Spinal cord (tissue), 9 donors: ENCODE measurements at regions not wholly inside any gene's neighbourhood (a gene's known extent, or its start where the extent isn't known, plus 50 kb on each side); places are given as distances from the start of the nearest gene placed in this dataset.

ENCODE experiments used
- DNase-seq, 6 donors: peaks; one replicate each; pipeline versions ENCODE4 v3.0.0 to v3.0.0-alpha.2; 2013 to 2015; ENCODE audit warnings: low spot score in 6 of 6, low read depth in 4 of 6
- H3K27ac ChIP-seq: one replicate; pipeline ENCODE4 v1.5.1; 2013; ENCODE audit warnings: low read depth, low read length, control low read depth
- H3K27me3 ChIP-seq: one replicate; pipeline ENCODE4 v1.6.1; 2013; ENCODE audit warnings: low read length; ENCODE audit not compliant: control insufficient read depth, insufficient read depth
- H3K36me3 ChIP-seq: one replicate; pipeline ENCODE4 v1.6.1; 2013; ENCODE audit warnings: low read length; ENCODE audit not compliant: control insufficient read depth, insufficient read depth
- H3K4me1 ChIP-seq: one replicate; pipeline ENCODE4 v1.6.1; 2013; ENCODE audit warnings: low read length; ENCODE audit not compliant: control insufficient read depth, insufficient read depth
- H3K4me3 ChIP-seq: one replicate; pipeline ENCODE4 v1.5.1; 2013; ENCODE audit warnings: low read depth, low read length, control low read depth
- H3K9me3 ChIP-seq: one replicate; pipeline ENCODE4 v1.6.1; 2013; ENCODE audit warnings: low read length; ENCODE audit not compliant: control insufficient read depth, insufficient read depth
- WGBS: methylation state at CpG from one replicate; pipeline ENCODE4 v1.1.5; 2013; ENCODE audit warnings: missing lambda C conversion rate; ENCODE audit not compliant: insufficient coverage; 5-methylcytosine and 5-hydroxymethylcytosine counted together
- donor health status: healthy.

GRCh38 chr1:81313289-81313688, 487.4 kb upstream of the ADGRL2 start:
- Histone ChIP-seq H3K4me3 (no peak overlapping the region), H3K27me3 (no peaks in the 10 kb centered on the region), H3K27ac (no peak overlapping the region), H3K9me3 (no peaks in the 10 kb centered on the region), H3K36me3 (no peaks in the 10 kb centered on the region), H3K4me1 (no peaks in the 10 kb centered on the region)
- DNase-seq = no peak
- 53% methylated on average over 2 of the region's 4 CpGs for WGBS

- Histone ChIP-seq H3K36me3 (no peaks in the 10 kb centered on the region), H3K27ac (no peak overlapping the region), H3K27me3 (no peaks in the 10 kb centered on the region), H3K9me3 (no peaks in the 10 kb centered on the region), H3K4me1 (no peaks in the 10 kb centered on the region), H3K4me3 (no peak overlapping the region)
- DNase-seq = no peak
- 84% methylated on average over 7 of the region's 8 CpGs for WGBS
These were observed 488.4 kb upstream of the ADGRL2 start for GRCh38 chr1:81312272-81312754.

GRCh38 chr1:81310250-81310649, 490.5 kb upstream of the ADGRL2 start:
- no CpG with 5 or more reads among the region's 1 CpG for WGBS
- Histone ChIP-seq H3K4me3 (no peak overlapping the region), H3K36me3 (no peaks in the 10 kb centered on the region), H3K27me3 (no peaks in the 10 kb centered on the region), H3K9me3 (no peaks in the 10 kb centered on the region), H3K27ac (no peak overlapping the region), H3K4me1 (no peaks in the 10 kb centered on the region)
- no peak for DNase-seq

- Histone ChIP-seq H3K4me3 (peak overlapping the region; percentile 24), H3K4me1 (no peaks in the 10 kb centered on the region), H3K36me3 (no peaks in the 10 kb centered on the region), H3K27ac (no peak overlapping the region), H3K27me3 (no peaks in the 10 kb centered on the region), H3K9me3 (no peaks in the 10 kb centered on the region)
- peak in 1 of 6 donors; percentile 64 for DNase-seq
- WGBS = no CpG with 5 or more reads among the region's 6 CpGs
These were observed 492.5 kb upstream of the ADGRL2 start for GRCh38 chr1:81308191-81308590.

- Histone ChIP-seq H3K4me3 (peak overlapping the region; percentile 24), H3K9me3 (no peaks in the 10 kb centered on the region), H3K27me3 (no peaks in the 10 kb centered on the region), H3K4me1 (no peaks in the 10 kb centered on the region), H3K36me3 (no peaks in the 10 kb centered on the region), H3K27ac (no peak overlapping the region)
- WGBS = no CpG with 5 or more reads among the region's 5 CpGs
- peak in 1 of 6 donors; percentile 57 for DNase-seq
These were observed 492.9 kb upstream of the ADGRL2 start for GRCh38 chr1:81307786-81308185.

- Histone ChIP-seq H3K4me3 (peak overlapping the region; percentile 75), H3K36me3 (no peaks in the 10 kb centered on the region), H3K27ac (peak overlapping the region; percentile 59), H3K27me3 (no peaks in the 10 kb centered on the region), H3K4me1 (no peaks in the 10 kb centered on the region), H3K9me3 (no peaks in the 10 kb centered on the region)
- DNase-seq = peak; percentile 52 to 95 (median 74)
- WGBS = 0% methylated on average over 5 of the region's 7 CpGs
These were observed 494.7 kb upstream of the ADGRL2 start for GRCh38 chr1:81305997-81306452.

GRCh38 chr1:81304187-81304586, 496.5 kb upstream of the ADGRL2 start:
- H3K9me3 ChIP-seq = no peaks in the 10 kb centered on the region
- no peak for DNase-seq
- no peaks in the 10 kb centered on the region for H3K27me3 ChIP-seq
- H3K4me1 ChIP-seq = no peaks in the 10 kb centered on the region
- H3K4me3 ChIP-seq = no peak overlapping the region
- H3K27ac ChIP-seq = no peak overlapping the region
- H3K36me3 ChIP-seq = no peaks in the 10 kb centered on the region

GRCh38 chr1:81299892-81300291, 500.8 kb upstream of the ADGRL2 start:
- no peak for DNase-seq
- no peaks in the 10 kb centered on the region for H3K36me3 ChIP-seq
- no peaks in the 10 kb centered on the region for H3K4me1 ChIP-seq
- H3K4me3 ChIP-seq = no peak overlapping the region
- no CpG with 5 or more reads among the region's 2 CpGs for WGBS
- H3K9me3 ChIP-seq = no peaks in the 10 kb centered on the region
- no peaks in the 10 kb centered on the region for H3K27me3 ChIP-seq
- no peak overlapping the region for H3K27ac ChIP-seq

- Histone ChIP-seq H3K9me3 (no peaks in the 10 kb centered on the region), H3K27ac (no peak overlapping the region), H3K4me3 (no peak overlapping the region), H3K4me1 (no peaks in the 10 kb centered on the region), H3K36me3 (no peaks in the 10 kb centered on the region), H3K27me3 (no peaks in the 10 kb centered on the region)
- no peak for DNase-seq
- 100% methylated on average over 1 of the region's 3 CpGs for WGBS
These were observed 502.5 kb upstream of the ADGRL2 start for GRCh38 chr1:81298266-81298665.

- Histone ChIP-seq H3K4me3 (no peak overlapping the region), H3K9me3 (no peaks in the 10 kb centered on the region), H3K36me3 (no peaks in the 10 kb centered on the region), H3K27ac (no peak overlapping the region), H3K4me1 (no peaks in the 10 kb centered on the region), H3K27me3 (no peaks in the 10 kb centered on the region)
- peak in 1 of 6 donors; percentile 81 for DNase-seq
- no CpG with 5 or more reads among the region's 1 CpG for WGBS
These were observed 504.1 kb upstream of the ADGRL2 start for GRCh38 chr1:81296601-81297000.
